ENCODE measurements at regions not wholly inside any gene's neighbourhood (a gene's known extent, or its start where the extent isn't known, plus 50 kb on each side); places are given as distances from the start of the nearest gene placed in this dataset.

DNA sequence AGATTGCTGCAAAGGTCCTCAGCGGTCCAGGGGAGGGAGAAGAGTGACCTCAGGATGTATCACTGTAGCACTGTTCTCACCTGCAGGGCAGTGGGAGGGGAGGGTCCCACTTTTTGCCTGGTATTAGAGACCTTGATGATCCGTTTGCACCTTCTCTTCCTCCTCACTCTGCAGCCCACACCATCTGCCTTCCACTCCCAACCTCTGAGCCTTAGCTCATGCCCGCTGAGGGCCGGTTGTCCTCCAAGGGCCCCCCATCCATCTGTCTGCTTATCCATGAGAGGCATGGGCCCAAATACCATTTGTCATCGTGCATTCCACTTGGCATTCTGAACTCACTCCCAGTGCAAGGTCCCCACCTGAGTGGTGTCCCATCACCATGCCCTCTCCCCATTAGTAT lies 64.6 kb upstream of the PCBD1 start:
- no peak overlapping the region for H3K4ac ChIP-seq (ENCODE audit: low read depth, low read length)
- H4K8ac ChIP-seq (ENCODE audit: low read depth in 2 of 2, low read length in 2 of 2): no peak overlapping the region
- 13% methylated on average over 1 of the region's 5 CpGs; no CpG with 5 or more reads in 1 of the 2 experiments for WGBS, 2 experiments (ENCODE audit: extremely low coverage in 2 of 2, insufficient read length in 1 of 2)
- no peaks in the 10 kb centered on the region for H3K79me1 ChIP-seq (ENCODE audit: low read depth in 1 of 2, low read length in 2 of 2)
- no peak overlapping the region for H3K27ac ChIP-seq (ENCODE audit: insufficient read depth, low read length)
- H2AK5ac ChIP-seq (ENCODE audit: low read depth, low read length): no peak overlapping the region
- intact Hi-C loops (cut with micrococcal nuclease) (no loop called here), dilution Hi-C loops (cut with HindIII; ENCODE audit: low sequenced_read_pairs, unreplicated experiment) (no loop called here), in situ Hi-C loops (cut with MboI; ENCODE audit: low sequenced_read_pairs) (no loop called here)
- no peaks in the 10 kb centered on the region for H4K20me1 ChIP-seq (ENCODE audit: insufficient read depth, low read length)
- CTCF ChIA-PET: no interaction called here
- no peak overlapping the region for H2AFZ ChIP-seq (replicated peaks; ENCODE audit: low read length, poor library complexity)
- no peaks in the 10 kb centered on the region for H3K9me1 ChIP-seq (ENCODE audit: insufficient read depth, low read length)
- no peak overlapping the region for H2BK20ac ChIP-seq (ENCODE audit: low read depth, low read length)
- no peak overlapping the region for H2BK15ac ChIP-seq (ENCODE audit: low read depth, low read length)
- BruUV-seq (replicated peaks): no TSS peak
- H3K4me2 ChIP-seq (ENCODE audit: low read depth, low read length): no peak overlapping the region
- H3K56ac ChIP-seq (ENCODE audit: extremely low read depth, insufficient read depth, low read length): no peak overlapping the region
- H2AK9ac ChIP-seq (replicated peaks; ENCODE audit: low read depth, low read length, poor library complexity): peak overlapping the region; percentile 63
- no peak overlapping the region for H3K4me3 ChIP-seq (ENCODE audit: insufficient read depth, low read depth, low read length)
- H3K23ac ChIP-seq (ENCODE audit: low read depth, low read length): no peak overlapping the region
- no peak overlapping the region for H3K14ac ChIP-seq (replicated peaks; ENCODE audit: low read depth, low read length)
- no peak overlapping the region for H3K18ac ChIP-seq (ENCODE audit: low read depth, low read length)
- DNase-seq: no peak
- no peak for ATAC-seq (ENCODE audit: low read depth)
- POLR2A ChIA-PET (ENCODE audit: unreplicated experiment): no interaction called here
- no peak overlapping the region for H3K9ac ChIP-seq (ENCODE audit: low read depth, low read length)
- no peaks in the 10 kb centered on the region for H3K4me1 ChIP-seq (ENCODE audit: control insufficient read depth, insufficient read depth, low read length)
- H3K27me3 ChIP-seq (ENCODE audit: control insufficient read depth, insufficient read depth, low read length): peaks cover 39% of the 10 kb centered on the region
- no peak overlapping the region for H4K5ac ChIP-seq (ENCODE audit: low read depth, low read length)
- no peaks in the 10 kb centered on the region for H3K9me3 ChIP-seq (ENCODE audit: control insufficient read depth, insufficient read depth, low read length)
- no peaks in the 10 kb centered on the region for H3K36me3 ChIP-seq (ENCODE audit: control insufficient read depth, insufficient read depth, low read length)
- H4K91ac ChIP-seq (ENCODE audit: insufficient read depth, low read depth, low read length): no peak overlapping the region
- no peak overlapping the region for H2BK5ac ChIP-seq (ENCODE audit: low read depth, low read length, poor library complexity, severe bottlenecking)
- TF ChIP-seq MAFK (IDR thresholded peaks at IDR 0.05; ENCODE audit: low read depth, low read length): no peak
- TF ChIP-seq MAZ (IDR thresholded peaks at IDR 0.05; ENCODE audit: borderline replicate concordance, low read depth, low read length): no peak
- no peak for TF ChIP-seq RAD21 (IDR thresholded peaks at IDR 0.05; ENCODE audit: low read length)
- TF ChIP-seq BHLHE40 (IDR thresholded peaks at IDR 0.05; ENCODE audit: low read depth, low read length): no peak
- no peak for TF ChIP-seq SMC3 (IDR thresholded peaks at IDR 0.05; ENCODE audit: low read depth, low read length)
- TF ChIP-seq FOS (IDR thresholded peaks at IDR 0.05; ENCODE audit: low read depth, low read length): no peak
- TF ChIP-seq, protein P1, sequence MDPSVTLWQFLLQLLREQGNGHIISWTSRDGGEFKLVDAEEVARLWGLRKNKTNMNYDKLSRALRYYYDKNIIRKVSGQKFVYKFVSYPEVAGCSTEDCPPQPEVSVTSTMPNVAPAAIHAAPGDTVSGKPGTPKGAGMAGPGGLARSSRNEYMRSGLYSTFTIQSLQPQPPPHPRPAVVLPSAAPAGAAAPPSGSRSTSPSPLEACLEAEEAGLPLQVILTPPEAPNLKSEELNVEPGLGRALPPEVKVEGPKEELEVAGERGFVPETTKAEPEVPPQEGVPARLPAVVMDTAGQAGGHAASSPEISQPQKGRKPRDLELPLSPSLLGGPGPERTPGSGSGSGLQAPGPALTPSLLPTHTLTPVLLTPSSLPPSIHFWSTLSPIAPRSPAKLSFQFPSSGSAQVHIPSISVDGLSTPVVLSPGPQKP (IDR thresholded peaks at IDR 0.05; ENCODE audit: borderline replicate concordance, low read depth, low read length): no peak
- no peak for TF ChIP-seq CHD1 (IDR thresholded peaks at IDR 0.05; ENCODE audit: low read depth, low read length)
- TF ChIP-seq NFE2L2 (IDR thresholded peaks at IDR 0.05; ENCODE audit: low read depth, low read length): no peak
- TF ChIP-seq, protein P2, sequence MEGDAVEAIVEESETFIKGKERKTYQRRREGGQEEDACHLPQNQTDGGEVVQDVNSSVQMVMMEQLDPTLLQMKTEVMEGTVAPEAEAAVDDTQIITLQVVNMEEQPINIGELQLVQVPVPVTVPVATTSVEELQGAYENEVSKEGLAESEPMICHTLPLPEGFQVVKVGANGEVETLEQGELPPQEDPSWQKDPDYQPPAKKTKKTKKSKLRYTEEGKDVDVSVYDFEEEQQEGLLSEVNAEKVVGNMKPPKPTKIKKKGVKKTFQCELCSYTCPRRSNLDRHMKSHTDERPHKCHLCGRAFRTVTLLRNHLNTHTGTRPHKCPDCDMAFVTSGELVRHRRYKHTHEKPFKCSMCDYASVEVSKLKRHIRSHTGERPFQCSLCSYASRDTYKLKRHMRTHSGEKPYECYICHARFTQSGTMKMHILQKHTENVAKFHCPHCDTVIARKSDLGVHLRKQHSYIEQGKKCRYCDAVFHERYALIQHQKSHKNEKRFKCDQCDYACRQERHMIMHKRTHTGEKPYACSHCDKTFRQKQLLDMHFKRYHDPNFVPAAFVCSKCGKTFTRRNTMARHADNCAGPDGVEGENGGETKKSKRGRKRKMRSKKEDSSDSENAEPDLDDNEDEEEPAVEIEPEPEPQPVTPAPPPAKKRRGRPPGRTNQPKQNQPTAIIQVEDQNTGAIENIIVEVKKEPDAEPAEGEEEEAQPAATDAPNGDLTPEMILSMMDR (conservative IDR thresholded peaks at IDR 0.05; ENCODE audit: low read depth, low read length): no peak
- no peak for TF ChIP-seq CEBPB (IDR thresholded peaks at IDR 0.05; ENCODE audit: low read depth, low read length)
- TF ChIP-seq RFX5 (IDR thresholded peaks at IDR 0.05; ENCODE audit: low read depth, low read length): no peak
- no peak overlapping the region for H2BK120ac ChIP-seq (ENCODE audit: low read depth, low read length)

All from IMR-90 (cell line).